Testis (tissue), 2 donors: ENCODE measurements at regions not wholly inside any gene's neighbourhood (a gene's known extent, or its start where the extent isn't known, plus 50 kb on each side); places are given as distances from the start of the nearest gene placed in this dataset.

Experiments used
- CTCF ChIP-seq, 3 experiments: fragments of 450-650 bp in 2 of 3; fragments of 200-600 bp in 1 of 3; sonication (generic) in 1 of 3; IDR thresholded peaks; one replicate each; pipeline ENCODE4 v1.5.1; 2016 to 2019; ENCODE audit warnings: antibody characterized with exemption in 3 of 3, mild to moderate bottlenecking in 2 of 3, moderate library complexity in 1 of 3
- POLR2A ChIP-seq: fragments of 450-650 bp; IDR thresholded peaks from one replicate; pipeline ENCODE4 v1.6.1; 2017; ENCODE audit warnings: antibody characterized with exemption, mild to moderate bottlenecking, moderate library complexity

GRCh38 chr5:4208996-4209395 lies 613.4 kb downstream of the IRX1 start:
- TF ChIP-seq POLR2A (no peak), CTCF (IDR thresholded peaks at IDR 0.05) (no peak)
